OCI-LY1 (cell line): ENCODE measurements at regions not wholly inside any gene's neighbourhood (a gene's known extent, or its start where the extent isn't known, plus 50 kb on each side); places are given as distances from the start of the nearest gene placed in this dataset.

Experiments
- H2AFZ ChIP-seq: fragments of 200-600 bp; sonication (generic), shearing (Covaris generic); 2 replicates; pipeline ENCODE4 v1.6.0; 2014; ENCODE audit warnings: antibody characterized with exemption, mild to moderate bottlenecking, low read length
- H3F3A ChIP-seq: fragments of 200-600 bp; sonication (generic), shearing (Covaris generic); 2 replicates; pipeline ENCODE4 v1.6.0; 2014; ENCODE audit warnings: mild to moderate bottlenecking, antibody characterized with exemption, low read length, moderate library complexity; ENCODE audit not compliant: insufficient read depth
- H3K27ac ChIP-seq: fragments of 200-600 bp; sonication (generic); 2 replicates; pipeline ENCODE4 v1.5.1; 2014; ENCODE audit warnings: low read length, mixed run types, mild to moderate bottlenecking, low read depth; ENCODE audit not compliant: poor library complexity, severe bottlenecking
- H3K27me3 ChIP-seq: fragments of 200-600 bp; sonication (generic); 2 replicates; pipeline ENCODE4 v1.6.0; 2014; ENCODE audit warnings: antibody characterized with exemption, mild to moderate bottlenecking, low read length, moderate library complexity; ENCODE audit not compliant: insufficient read depth
- H3K36me3 ChIP-seq: fragments of 200-600 bp; sonication (generic); 2 replicates; pipeline ENCODE4 v1.6.1; 2014; ENCODE audit warnings: mild to moderate bottlenecking, antibody characterized with exemption, low read length, moderate library complexity, mixed read lengths; ENCODE audit not compliant: insufficient read depth
- H3K4me1 ChIP-seq: fragments of 200-600 bp; sonication (generic); 2 replicates; pipeline ENCODE4 v1.5.1; 2014; ENCODE audit warnings: mild to moderate bottlenecking, low read length, moderate library complexity; ENCODE audit not compliant: insufficient read depth, severe bottlenecking
- H3K4me2 ChIP-seq: fragments of 200-600 bp; sonication (generic), shearing (Covaris generic); 2 replicates; pipeline ENCODE4 v1.6.1; 2014; ENCODE audit warnings: low read length
- H3K4me3 ChIP-seq: fragments of 200-600 bp; sonication (generic); 2 replicates; pipeline ENCODE4 v1.5.1; 2014; ENCODE audit warnings: low read length, low read depth, mild to moderate bottlenecking, mixed read lengths; ENCODE audit not compliant: poor library complexity, severe bottlenecking
- H3K79me2 ChIP-seq: fragments of 200-600 bp; shearing (Covaris generic); 2 replicates; pipeline ENCODE4 v1.6.1; 2016; ENCODE audit warnings: mixed run types, low read length, mixed read lengths; ENCODE audit not compliant: insufficient read depth
- H3K9ac ChIP-seq: fragments of 200-600 bp; sonication (generic), shearing (Covaris generic); 2 replicates; pipeline ENCODE4 v1.6.1; 2014; ENCODE audit warnings: mild to moderate bottlenecking, low read length, mixed read lengths
- H3K9me2 ChIP-seq: fragments of 200-600 bp; sonication (generic), shearing (Covaris generic); 2 replicates; pipeline ENCODE4 v1.6.1; 2014; ENCODE audit warnings: low read depth, mild to moderate bottlenecking, low read length, mixed read lengths
- H3K9me3 ChIP-seq: fragments of 200-600 bp; shearing (Covaris generic); 2 replicates; pipeline ENCODE4 v1.6.1; 2014; ENCODE audit warnings: low read length, mixed read lengths
- H4K20me1 ChIP-seq: fragments of 200-600 bp; sonication (generic), shearing (Covaris generic); 2 replicates; pipeline ENCODE4 v1.6.0; 2016; ENCODE audit warnings: mild to moderate bottlenecking, low read length; ENCODE audit not compliant: insufficient read depth
- CTCF ChIP-seq: fragments of 200-600 bp; sonication (generic), shearing (Covaris generic); IDR thresholded peaks from 2 replicates; pipeline ENCODE4 v1.5.1; 2017; ENCODE audit warnings: mild to moderate bottlenecking, antibody characterized with exemption, low read length, moderate library complexity, mixed read lengths
- EZH2 ChIP-seq: fragments of 200-600 bp; sonication (generic), shearing (Covaris generic); IDR thresholded peaks from 2 replicates; pipeline ENCODE4 v1.8.0; 2017; ENCODE audit warnings: borderline replicate concordance, mixed run types, mild to moderate bottlenecking, antibody characterized with exemption, low read length, moderate library complexity, mixed read lengths

GRCh38 chr6:82551831-82552230 lies 188.2 kb downstream of the TPBG start:
- Histone ChIP-seq H3K4me1 (no peaks in the 10 kb centered on the region), H3K27me3 (no peaks in the 10 kb centered on the region), H3K27ac (no peak overlapping the region), H3K9me3 (no peaks in the 10 kb centered on the region), H3K36me3 (no peaks in the 10 kb centered on the region), H3K4me3 (no peak overlapping the region), H3F3A (no peaks in the 10 kb centered on the region), H3K79me2 (no peaks in the 10 kb centered on the region), H2AFZ (no peak overlapping the region), H3K4me2 (no peak overlapping the region), H4K20me1 (no peaks in the 10 kb centered on the region), H3K9me2 (no peaks in the 10 kb centered on the region), H3K9ac (no peak overlapping the region)
- TF ChIP-seq EZH2, result no peak
- no peak for TF ChIP-seq CTCF

- Histone ChIP-seq H3K27ac (no peak overlapping the region), H3K4me2 (no peak overlapping the region), H3K4me3 (no peak overlapping the region), H2AFZ (no peak overlapping the region), H3K9me2 (no peaks in the 10 kb centered on the region), H3K36me3 (no peaks in the 10 kb centered on the region), H3K4me1 (no peaks in the 10 kb centered on the region), H3K79me2 (no peaks in the 10 kb centered on the region), H4K20me1 (no peaks in the 10 kb centered on the region), H3K9ac (no peak overlapping the region), H3K9me3 (no peaks in the 10 kb centered on the region), H3F3A (no peaks in the 10 kb centered on the region), H3K27me3 (no peaks in the 10 kb centered on the region)
- TF ChIP-seq CTCF, result no peak
- TF ChIP-seq EZH2, result no peak
Observed at GRCh38 chr6:82553863-82554531, 190.4 kb downstream of the TPBG start.

DNA sequence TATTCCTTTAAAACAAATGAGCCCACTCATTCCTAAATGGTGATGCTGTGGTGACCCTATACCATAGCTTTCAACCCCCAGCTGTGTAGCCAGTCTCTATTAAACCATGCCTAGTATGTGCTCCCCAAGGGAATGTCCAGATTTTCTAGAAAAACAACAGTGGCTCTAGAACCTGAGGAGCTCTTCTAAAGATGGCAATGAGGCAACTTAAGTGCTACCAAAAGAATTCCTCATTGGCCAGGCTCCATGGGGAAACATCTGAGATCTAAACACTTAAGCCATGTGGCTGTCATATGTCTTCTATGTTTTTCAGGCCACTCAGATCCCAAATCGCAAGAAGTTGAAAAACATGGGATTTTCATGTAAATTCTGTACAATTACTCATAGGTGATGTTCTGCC lies 191.0 kb downstream of the TPBG start:
- no peak overlapping the region for H3K9ac ChIP-seq

More for the DNA sequence above, 191.0 kb downstream of the TPBG start:
- H3K27me3 ChIP-seq, result no peaks in the 10 kb centered on the region
- no peak overlapping the region for H2AFZ ChIP-seq
- no peaks in the 10 kb centered on the region for H3K9me3 ChIP-seq
- no peaks in the 10 kb centered on the region for H3K36me3 ChIP-seq
- H3K4me1 ChIP-seq, result no peaks in the 10 kb centered on the region
- no peaks in the 10 kb centered on the region for H3K79me2 ChIP-seq
- H3K4me2 ChIP-seq, result no peak overlapping the region
- H3K4me3 ChIP-seq, result no peak overlapping the region
- no peaks in the 10 kb centered on the region for H3F3A ChIP-seq
- no peak overlapping the region for H3K27ac ChIP-seq
- H3K9me2 ChIP-seq, result no peaks in the 10 kb centered on the region
- no peaks in the 10 kb centered on the region for H4K20me1 ChIP-seq
- TF ChIP-seq EZH2 (no peak), CTCF (no peak)
